ENCODE measurements at regions not wholly inside any gene's neighbourhood (a gene's known extent, or its start where the extent isn't known, plus 50 kb on each side); places are given as distances from the start of the nearest gene placed in this dataset.
"Not testable (repeated sequence)": the region's sequence is repeated elsewhere in the genome, so short reads cannot be mapped to it uniquely, and the experiment has no call there.

DNA sequence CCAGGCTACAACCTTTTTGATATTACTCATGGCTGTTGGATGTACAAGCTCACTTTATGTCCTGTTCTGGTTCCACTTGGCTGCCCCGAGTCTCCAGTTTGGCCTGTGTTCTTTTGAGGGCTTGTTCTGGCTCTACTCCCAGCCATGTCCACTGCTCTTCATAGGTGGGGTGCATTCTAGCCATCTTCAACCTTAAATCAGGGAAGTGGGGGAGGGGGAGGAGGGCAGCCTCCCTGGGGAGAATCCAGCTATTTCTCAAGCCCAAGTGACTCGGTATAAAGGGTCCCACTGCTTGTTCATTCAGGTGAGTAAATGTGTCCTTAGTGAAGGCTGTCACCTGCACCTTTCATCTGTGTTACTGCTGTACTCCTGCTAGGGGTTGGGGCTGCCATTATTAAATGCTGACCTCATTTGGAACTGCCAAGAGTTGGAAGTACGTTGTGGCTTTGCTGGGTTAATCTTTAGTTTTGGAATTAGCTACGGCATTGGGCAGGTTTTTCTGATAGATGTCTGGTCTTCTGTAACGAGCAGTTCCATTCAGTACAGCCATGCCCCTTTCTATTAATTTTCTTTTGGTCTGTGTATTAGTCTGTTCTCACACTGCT is 255.8 kb downstream of the GOLGA6L6 start:
- DNase-seq, result not testable (repeated sequence)

DNA sequence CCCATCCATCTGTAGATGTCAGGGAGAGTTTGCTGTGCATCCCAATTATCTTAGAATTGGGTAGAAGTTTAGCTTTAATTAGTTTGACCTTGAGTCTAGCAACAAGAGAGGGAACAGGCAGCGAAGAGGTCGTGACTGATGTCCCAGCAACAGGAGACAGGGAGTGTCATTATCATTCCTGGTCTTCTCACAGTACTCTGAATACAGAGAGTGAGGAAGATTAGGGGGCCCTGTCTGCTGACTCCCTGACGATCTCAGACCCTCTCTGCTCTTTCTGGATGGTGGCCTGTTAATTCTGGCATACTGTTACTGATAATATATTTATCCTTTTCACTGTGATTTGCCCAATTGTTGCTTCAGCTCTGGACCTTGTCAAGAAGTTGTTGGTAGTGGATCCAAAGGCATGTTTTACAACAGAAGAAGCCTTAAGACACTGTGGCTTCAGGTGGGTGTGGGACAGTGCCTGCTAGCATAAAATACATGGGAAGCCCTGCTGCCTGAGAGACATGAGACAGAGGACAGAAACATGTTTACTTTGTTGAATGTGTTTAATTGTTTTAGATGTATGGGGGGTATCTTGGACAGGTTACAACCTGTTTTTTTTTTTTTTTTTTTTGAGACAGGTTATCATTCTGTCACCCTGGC is 256.6 kb downstream of the GOLGA6L6 start:
- DNase-seq, result not testable (repeated sequence)

DNA sequence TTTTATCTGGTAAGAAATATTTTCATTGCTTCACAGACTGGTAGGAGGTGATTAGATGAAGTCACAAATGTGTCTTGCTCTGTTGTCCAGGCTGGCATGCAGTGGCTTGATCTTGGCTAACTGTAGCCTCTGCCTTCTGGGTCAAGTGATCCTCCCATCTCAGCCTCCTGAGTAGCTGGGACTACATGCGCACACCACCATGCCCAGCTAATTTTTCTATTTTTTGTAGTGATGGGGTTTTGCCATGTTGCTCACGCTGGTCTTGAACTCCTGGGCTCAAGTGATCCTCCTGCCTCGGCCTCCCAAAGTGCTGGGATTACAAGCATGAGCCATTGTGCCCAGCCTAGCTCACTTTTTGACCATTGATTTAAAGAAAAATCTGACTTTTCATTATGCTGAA is 257.9 kb downstream of the GOLGA6L6 start:
- DNase-seq, result not testable (repeated sequence)

DNA sequence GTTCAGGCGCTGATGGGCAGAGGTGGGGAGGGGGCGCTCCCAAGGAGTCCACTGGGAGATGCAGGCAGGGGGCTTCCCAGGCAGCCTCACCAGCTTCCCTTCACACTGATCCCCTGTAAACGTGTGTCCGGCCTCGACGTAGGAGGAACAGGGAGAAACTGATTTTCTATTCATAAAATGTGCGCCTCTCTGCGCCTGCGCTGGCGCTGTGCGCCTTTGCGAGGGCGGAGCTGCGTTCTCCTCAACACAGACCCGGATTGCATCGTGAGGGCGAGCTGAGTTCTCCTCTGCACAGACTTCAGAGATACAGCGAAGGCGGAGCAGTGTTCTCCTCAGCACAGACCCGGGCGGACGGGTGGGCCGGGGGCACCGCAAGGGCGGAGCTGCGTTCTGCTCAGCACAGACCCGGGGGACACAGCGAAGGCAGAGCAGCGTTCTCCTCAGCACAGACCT is 259.1 kb downstream of the GOLGA6L6 start:
- not testable (repeated sequence) for DNase-seq

DNA sequence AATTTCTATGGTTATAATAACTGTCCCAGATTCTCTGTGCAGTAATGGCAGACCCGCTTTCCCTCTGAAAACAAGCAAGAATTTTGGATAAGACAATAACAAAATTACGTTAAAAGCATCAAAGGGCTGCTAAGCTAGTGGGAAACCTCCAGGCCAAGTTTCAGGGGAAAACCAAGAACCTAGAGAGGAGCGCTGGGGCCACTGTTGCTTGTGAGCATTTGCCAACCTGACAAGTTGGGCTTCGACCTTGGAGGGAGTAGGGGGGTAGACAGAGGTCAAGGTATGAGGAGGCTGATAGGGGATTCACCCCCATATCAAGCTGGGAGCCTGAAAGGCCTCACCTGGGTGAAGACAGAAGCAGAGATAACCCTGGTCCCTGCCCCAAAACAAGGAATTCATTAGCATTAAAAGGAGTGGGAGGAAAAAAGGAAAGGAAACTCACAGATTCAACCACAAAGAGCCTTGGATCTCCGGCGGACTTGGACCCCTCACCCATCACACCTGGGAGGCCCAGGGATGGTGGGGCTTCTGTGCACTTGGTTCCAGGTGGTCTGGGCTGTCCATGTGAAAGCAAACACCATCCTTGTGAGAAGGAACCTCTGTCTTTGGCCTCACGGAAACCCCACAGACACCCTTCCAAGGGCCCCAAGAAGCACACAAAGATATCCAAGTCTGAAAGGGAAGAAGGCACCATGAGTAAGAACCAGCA is 259.9 kb downstream of the GOLGA6L6 start:
- DNase-seq, result not testable (repeated sequence)

DNA sequence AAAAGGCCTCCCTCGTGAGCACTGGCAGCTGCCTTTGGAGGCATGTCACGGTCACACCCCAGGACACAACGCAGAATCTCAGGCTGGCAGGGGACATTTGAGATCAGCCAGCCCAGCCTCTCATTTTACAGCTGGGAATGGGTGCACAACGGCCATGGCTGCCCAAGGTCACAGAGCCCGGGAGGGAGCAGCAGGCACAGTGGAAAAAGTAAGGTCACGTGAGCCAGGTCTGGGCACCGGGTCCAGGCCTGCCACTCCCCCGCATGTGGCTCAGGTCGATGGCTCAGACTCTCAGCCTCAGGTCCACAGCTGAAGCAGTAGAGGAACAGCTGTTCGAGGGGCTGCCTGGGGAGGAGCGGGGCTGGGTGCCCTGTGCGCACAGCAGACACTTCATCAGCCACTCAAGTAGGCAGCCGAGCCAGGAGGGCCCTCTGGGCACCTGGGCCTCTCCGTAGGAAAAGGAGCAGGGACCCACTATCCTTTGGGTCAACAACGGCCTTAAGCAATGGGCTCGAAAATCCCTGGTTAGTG is 260.6 kb downstream of the GOLGA6L6 start:
- DNase-seq, result no peak

DNA sequence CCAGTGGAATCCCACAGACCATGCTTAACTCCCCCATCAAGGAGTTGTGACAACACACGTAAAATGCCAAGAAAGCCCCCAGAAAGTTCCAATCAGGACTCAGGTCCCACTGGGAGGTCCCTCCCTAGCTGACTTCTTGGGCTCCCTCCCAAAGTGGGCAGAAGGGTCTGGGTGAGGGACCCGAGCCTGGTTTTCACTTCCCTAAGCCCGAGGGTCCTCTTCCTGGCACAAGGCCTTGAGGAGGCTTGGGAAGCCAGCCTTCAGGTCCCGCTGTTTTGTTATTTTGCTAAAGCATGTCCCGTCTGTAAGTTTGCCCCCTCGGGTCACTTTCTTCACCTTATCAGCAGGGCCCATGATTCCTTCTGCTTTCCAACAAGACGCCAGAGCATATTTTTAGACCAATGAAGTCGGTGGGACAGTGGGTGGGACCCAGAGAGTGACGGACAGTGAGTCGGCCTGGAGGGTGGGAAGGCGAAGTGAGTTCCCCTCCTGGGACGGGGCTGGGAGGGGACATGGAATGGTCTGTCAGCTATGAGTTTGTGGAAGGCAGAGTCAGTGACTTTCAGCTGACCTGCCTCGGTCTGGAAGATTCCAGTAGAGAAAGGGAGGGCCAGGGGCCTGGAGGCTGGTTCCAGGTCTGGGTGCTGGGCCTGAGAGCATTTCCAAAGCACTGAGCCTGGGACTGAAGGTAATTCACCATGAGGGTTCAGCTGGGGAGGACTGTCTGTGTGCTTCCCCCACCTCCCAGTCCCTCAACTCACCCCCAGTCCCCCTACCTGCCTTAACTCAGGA is 261.3 kb downstream of the GOLGA6L6 start:
- not testable (repeated sequence) for DNase-seq

DNA sequence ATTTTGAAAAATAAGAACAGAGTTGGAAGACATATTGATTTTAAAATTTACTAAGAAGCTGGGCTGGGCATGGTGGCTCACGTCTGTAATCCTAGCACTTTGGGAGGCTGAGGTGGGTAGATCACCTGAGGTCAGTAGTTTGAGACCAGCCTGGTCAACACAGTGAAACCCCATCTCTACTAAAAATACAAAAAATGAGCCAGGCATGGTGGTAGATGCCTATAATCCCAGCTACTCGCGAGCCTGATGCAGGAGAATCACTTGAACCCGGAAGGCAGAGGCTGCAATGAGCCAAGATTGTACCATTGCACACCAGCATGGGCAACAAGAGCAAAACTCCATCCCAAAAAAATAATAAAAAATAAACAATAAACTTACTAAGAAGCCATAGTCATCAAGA is 262.5 kb downstream of the GOLGA6L6 start:
- DNase-seq, result not testable (repeated sequence)

DNA sequence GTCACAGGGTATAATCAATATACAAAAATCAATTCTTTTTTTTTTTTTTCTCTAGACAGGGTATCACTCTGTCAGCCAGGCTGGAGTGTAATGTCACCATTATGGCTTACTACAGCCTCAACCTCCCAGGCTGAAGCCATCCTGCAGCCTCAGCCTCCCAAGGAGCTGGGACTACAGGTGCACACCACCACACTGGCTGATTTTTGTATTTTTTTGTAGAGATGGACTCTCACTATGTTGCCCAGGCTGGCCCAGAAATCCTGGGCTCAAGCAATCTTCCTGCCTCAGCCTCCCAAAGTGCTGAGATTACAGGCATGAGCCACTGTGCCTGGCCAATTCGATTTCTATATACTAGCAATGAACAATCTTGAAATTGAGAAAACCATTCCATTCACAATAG is 263.2 kb downstream of the GOLGA6L6 start:
- DNase-seq, result not testable (repeated sequence)

DNA sequence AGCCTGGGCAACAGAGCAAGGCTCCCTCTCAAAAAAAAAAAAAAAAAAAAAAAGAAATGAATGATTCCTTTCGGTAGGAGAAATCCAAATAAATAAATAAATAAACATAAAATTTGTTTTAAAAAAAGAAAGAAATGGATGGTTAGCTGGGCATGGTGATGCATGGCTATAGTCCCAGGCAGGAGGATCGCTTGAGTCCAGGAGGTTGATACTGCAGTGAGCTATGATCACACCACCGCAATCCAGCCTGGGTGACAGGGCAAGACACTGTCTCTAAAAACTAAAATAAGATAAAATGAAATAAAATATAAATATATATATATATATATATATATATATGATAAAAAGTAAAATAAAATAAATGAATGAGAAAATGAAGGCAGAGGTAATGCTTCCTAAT is 264.1 kb downstream of the GOLGA6L6 start:
- DNase-seq, result not testable (repeated sequence)

DNA sequence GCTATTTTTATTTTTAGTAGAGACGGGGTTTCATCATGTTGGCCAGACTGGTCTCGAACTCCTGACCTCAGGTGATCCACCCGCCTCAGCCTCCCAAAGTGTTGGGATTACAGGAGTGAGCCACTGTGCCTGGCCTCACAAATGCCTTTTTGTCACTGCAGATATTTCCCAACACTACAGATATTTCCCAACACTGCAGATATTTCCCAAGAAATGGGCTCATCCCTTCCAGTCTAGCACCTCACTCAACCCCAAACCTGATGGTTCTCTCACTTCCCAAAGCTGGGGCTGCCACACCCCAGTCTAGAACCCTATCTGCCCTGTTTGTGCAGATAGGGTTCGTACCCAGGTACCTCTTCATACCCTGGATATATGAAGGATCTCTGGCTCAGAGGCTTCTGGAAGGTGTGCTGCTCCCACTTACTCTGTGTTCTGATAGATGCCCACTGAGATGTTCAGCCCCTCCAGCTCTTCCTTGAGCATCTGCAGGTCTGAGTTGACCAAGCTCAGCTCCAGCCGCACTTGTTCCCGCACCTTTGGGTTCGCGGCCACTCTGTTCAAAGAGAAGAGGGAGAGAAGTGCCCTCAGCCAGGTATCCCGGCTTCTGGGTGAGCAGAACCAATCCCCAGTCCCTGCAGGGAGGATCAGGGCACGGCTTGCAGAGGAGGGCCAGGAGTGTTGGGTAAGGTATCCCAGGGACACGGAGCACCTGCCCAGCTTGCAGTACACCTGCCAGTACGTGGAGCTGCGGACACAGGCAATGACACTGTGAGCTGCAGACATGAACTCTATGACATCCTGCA is 265.1 kb downstream of the GOLGA6L6 start:
- not testable (repeated sequence) for DNase-seq

DNA sequence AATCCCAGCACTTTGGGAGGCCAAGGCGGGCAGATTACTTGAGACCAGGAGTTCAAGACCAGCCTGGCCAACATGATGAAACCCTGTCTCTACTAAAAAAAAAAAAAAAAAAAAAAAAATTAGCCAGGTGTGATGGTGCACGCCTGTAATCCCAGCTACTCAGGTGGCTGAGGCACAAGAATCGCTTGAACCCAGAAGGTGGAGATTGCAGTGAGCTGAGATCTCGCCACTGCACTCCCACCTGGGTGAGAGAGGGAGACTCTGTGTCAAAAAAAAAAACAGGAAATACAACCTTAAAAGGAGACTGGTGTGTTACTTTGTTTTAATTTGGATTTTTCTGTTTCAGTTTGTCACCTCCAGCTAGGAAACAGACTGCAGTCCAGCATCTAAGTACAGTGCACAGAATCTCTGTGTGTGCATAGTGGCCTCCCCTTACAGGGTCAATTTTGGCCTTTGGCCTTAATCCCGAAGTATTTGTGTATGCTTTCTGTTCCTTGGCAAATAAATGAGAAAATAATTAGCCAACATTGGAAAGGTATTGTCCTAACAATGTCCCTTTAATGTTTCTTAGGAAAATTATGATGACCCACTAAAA is 266.1 kb downstream of the GOLGA6L6 start:
- not testable (repeated sequence) for DNase-seq

DNA sequence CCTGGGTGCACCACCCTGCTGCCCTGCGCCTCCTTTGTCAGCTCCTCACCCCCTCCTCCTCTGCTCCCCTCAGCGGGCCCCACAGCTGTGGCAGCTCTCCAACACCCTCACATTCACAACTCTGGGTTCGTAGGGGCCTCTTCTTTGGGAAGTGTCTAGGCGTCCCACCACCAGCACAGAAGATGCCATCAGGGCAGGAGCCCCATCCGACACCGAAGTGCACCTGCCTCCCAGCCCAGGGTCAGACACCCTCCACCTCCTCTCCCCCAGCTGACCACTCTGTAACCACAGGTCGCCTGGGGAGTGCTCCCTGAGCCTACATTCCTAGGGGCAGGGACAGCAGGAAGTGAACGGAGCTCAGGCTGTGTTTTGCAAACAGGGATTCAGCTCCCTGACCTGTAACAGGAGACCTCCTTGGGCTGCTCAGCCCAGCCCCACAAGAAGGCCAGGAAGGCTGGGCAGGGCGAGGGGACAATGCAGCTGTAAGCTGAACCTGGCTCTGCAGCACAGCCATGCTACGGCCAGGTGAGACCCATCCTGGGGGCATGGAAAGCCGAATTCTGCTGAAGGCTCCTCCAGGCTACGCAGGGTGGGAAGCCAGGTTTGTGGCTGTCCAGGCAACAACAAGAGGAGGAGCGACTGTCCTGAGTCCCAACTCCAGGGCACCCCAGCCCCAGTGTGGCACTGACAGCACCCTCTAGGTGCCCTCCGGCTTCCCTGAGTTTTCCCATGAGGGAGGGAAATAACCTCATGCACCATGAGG is 269.0 kb downstream of the GOLGA6L6 start:
- DNase-seq, result no peak

DNA sequence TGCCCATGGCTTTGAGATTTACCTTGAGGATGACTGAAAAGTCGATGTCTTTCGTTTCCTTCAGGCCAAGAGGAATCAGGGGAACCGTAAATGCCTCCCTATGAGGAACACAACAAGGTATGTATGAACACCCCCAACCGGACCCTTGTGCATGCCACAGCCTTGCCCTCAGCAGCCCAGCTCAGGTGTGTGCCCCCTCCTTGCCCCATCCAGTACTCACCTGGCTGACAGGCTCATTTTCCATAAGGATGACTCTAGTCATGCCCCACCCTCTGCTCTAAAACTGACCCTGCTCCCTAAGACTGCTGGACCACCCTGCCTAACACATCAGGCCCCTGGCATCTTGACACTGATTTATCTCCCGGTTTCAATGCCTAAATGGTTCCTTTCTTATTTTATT is 270.0 kb downstream of the GOLGA6L6 start:
- DNase-seq, result no peak

DNA sequence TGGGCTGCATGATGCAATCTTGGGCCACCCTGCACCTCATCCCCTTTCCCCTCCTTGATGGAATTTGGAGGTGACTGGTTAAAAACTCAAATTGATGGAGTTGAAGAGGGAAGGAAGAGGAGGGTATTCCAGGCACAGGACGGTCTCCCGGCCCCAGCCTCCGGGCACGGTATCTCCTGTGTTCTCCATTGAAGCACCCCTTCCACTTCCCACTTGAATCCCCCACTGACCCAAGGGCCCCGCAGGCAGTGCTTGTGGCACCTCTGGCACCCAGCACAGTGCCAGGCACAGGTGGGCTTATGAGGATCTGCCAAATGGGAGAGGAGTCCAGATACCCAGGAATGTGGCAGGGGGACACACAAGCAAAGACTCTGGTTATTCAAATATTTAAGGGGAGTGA is 271.6 kb downstream of the GOLGA6L6 start:
- DNase-seq, result not testable (repeated sequence)

DNA sequence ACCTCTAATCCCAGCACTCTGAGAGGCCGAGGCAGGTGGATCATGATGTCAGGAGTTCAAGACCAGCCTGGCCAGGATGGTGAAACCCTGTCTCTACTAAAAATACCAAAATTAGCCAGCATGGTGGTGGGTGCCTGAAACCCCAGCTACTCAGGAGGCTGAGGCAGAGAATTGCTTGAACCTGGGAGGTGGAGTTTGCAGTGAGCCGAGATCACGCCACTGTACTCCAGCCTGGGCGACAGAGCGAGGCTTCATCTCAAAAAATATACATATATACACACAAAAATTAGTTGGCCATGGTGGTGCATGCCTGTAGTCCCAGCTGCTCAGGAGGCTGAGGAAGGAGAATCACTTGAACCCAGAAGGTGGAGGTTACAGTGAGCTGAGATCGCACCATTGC is 273.6 kb downstream of the GOLGA6L6 start:
- not testable (repeated sequence) for DNase-seq

DNA sequence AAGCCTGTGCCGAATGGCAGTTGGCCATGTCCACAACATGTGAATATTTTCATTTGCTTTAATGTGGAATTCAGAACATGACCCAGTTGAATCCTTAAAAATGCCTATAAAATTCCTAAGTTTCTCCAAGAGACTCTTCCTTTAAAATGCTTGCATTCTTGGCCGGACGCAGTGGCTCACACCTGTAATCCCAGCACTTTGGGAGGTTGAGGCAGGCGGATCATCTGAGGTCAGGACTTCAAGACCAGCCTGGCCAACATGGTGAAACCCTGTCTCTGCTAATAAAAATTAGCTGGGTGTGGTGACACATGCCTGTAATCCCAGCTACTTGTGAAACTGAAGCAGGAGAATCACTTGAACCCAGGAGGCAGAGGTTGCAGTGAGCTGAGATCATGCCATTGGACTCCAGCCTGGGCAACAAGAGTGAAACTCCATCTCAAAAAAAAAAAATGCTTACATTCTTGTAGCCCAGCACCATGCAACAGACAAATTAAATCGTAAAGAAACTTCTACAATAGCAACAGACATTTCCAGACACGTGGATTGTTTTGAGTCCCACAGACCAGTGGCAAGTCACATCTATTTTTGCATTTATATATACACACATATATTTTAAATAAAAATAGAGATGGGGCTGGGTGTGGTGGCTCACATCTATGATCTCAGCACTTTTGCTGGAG is 274.4 kb downstream of the GOLGA6L6 start:
- DNase-seq, result not testable (repeated sequence)

DNA sequence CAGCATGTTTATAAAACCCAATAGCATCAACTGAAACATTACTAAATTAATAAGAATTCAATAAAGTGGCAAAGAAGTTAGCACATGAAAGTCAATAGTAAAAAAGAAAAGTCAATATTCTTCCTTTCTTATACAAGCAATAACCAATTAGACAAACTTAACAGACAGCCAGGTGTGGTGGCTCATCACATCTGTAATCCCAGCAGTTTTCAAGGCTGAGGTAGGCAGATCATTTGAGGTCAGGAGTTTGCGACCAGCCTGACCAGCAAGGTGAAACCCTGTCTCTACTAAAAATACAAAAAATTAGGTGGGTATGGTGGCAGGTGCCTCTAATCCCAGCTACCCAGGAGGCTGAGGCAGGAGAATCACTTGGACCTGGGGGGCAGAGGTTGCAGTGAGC is 275.9 kb downstream of the GOLGA6L6 start:
- not testable (repeated sequence) for DNase-seq

DNA sequence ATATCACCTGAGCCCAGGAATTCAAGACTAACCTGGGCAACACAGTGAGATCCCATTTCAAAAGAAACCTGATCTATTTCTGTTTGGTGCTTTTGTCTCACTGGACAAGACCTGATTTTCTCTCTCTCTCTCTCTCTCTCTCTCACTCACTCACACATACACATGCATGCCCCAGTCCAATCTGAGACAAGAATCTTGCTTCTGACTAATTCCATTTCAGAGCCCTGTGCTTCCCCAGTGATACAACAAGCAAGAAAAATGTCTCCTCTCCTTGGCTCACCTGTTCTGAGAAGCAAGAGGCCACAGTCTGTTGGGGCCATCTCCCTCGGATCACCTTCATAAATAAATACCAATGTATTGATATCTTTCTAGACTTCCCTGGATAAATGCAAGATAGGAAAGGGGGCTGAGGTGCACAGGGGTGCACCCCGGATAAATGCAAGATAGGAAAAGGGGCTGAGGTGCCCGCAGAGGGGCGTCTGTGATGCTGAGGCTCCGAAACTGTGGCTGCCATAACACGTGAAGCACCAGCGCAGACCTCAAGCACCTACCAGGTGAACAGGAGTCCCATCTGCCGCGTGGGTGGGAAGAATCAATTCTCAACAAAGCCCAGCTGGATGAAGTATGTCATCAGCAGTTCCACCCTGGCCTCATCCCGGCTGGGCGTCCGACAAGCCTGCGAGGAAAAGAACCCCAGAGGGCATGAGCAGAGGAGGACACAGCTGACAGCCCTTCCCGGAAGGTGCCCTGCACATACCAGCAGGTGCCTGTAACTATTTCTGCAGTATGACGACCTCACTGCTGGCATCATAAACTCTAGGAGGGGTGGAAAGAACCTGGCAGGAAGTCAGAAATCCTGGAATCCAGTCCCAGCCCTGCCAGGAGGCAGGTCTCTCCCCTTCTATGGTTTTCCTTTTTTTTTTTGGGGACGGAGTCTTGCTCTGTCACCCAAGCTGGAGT is 280.0 kb downstream of the GOLGA6L6 start:
- not testable (repeated sequence) for DNase-seq

All from activated CD4-positive, alpha-beta T cell treated with anti-CD3 and anti-CD28 coated beads, Interleukin-2, Interleukin-6, amounts not matched to agents 100 ng/mL and 50 ng/mL, durations not matched to agents 16 hours and 8 hours (primary cell).